SK-N-SH treated with all-trans-retinoic acid at 6 μM for 48 hours (cell line): ENCODE measurements at regions not wholly inside any gene's neighbourhood (a gene's known extent, or its start where the extent isn't known, plus 50 kb on each side); places are given as distances from the start of the nearest gene placed in this dataset.
A peak's percentile ranks its signal among the peaks of the same experiment; 100 is the strongest.

Source experiments
- ATAC-seq: fragments of 200-7000 bp; cut with Tn5 transposase; 3 replicates; pipeline ENCODE4 v1.9.1; 2020; ENCODE audit warnings: mild to moderate bottlenecking, moderate library complexity
- ARNTL ChIP-seq: fragments of 450-650 bp; formaldehyde crosslinking; IDR thresholded peaks from 2 replicates; pipeline ENCODE4 v1.5.0; 2020; ENCODE audit warnings: low read depth, mild to moderate bottlenecking, moderate library complexity, borderline replicate concordance
- BACH2 ChIP-seq: fragments of 250-450 bp; sonication (Bioruptor Pico); IDR thresholded peaks from 2 replicates; pipeline ENCODE4 v1.9.0; 2021; ENCODE audit warnings: mild to moderate bottlenecking, borderline replicate concordance
- CSDC2 ChIP-seq: fragments of 250-450 bp; sonication (Bioruptor Pico); IDR thresholded peaks from 2 replicates; pipeline ENCODE4 v1.5.0; 2020; ENCODE audit warnings: mild to moderate bottlenecking, moderate library complexity
- ESRRG ChIP-seq: fragments of 250-450 bp; sonication (Bioruptor Pico); IDR thresholded peaks from 2 replicates; pipeline ENCODE4 v1.6.1; 2021; ENCODE audit warnings: mild to moderate bottlenecking
- GLIS3 ChIP-seq: fragments of 250-450 bp; sonication (Bioruptor Pico); IDR thresholded peaks from 2 replicates; pipeline ENCODE4 v1.5.0; 2020; ENCODE audit warnings: mild to moderate bottlenecking, moderate library complexity
- ISL1 ChIP-seq: fragments of 250-450 bp; sonication (Bioruptor Pico); IDR thresholded peaks from 2 replicates; pipeline ENCODE4 v2.1.2; 2022; ENCODE audit warnings: mild to moderate bottlenecking, moderate library complexity
- OSR1 ChIP-seq: fragments of 250-450 bp; sonication (Bioruptor Pico); IDR thresholded peaks from 2 replicates; pipeline ENCODE4 v1.8.0; 2022; ENCODE audit warnings: moderate library complexity, mild to moderate bottlenecking, inconsistent platforms
- PPARA ChIP-seq: fragments of 250-450 bp; sonication (Bioruptor Pico); IDR thresholded peaks from 2 replicates; pipeline ENCODE4 v1.5.0; 2020; ENCODE audit warnings: mild to moderate bottlenecking, borderline replicate concordance
- RARB ChIP-seq: fragments of 250-450 bp; sonication (Bioruptor Pico); IDR thresholded peaks from 2 replicates; pipeline ENCODE4 v1.8.0; 2021; ENCODE audit warnings: mild to moderate bottlenecking, moderate library complexity
- TCF4 ChIP-seq: fragments of 250-450 bp; sonication (Bioruptor Pico); IDR thresholded peaks from 2 replicates; pipeline ENCODE4 v1.8.0; 2021; ENCODE audit warnings: mild to moderate bottlenecking, moderate library complexity, borderline replicate concordance
- TOX ChIP-seq: fragments of 250-450 bp; sonication (Bioruptor Pico); IDR thresholded peaks from 2 replicates; pipeline ENCODE4 v1.8.0; 2021; ENCODE audit warnings: mild to moderate bottlenecking, moderate library complexity, borderline replicate concordance
- ZC3H10 ChIP-seq: fragments of 250-450 bp; sonication (Bioruptor Pico); IDR thresholded peaks from 2 replicates; pipeline ENCODE4 v1.5.1; 2021; ENCODE audit warnings: mild to moderate bottlenecking, moderate library complexity
- ZNF70 ChIP-seq: fragments of 450-650 bp; formaldehyde crosslinking; IDR thresholded peaks from 2 replicates; pipeline ENCODE4 v1.5.0; 2020; ENCODE audit warnings: mild to moderate bottlenecking, moderate library complexity
- ZNF8 ChIP-seq: fragments of 450-650 bp; formaldehyde crosslinking; IDR thresholded peaks from 2 replicates; pipeline ENCODE4 v1.5.0; 2020; ENCODE audit warnings: mild to moderate bottlenecking, moderate library complexity
- TF ChIP-seq, protein P1 (sequence below): fragments of 250-450 bp; sonication (Bioruptor Pico); IDR thresholded peaks from 2 replicates; pipeline ENCODE4 v1.5.0; 2020; ENCODE audit warnings: mild to moderate bottlenecking, moderate library complexity
- TF ChIP-seq, protein P2 (sequence below): fragments of 250-450 bp; sonication (Bioruptor Pico); IDR thresholded peaks from 2 replicates; pipeline ENCODE4 v1.8.0; 2020; ENCODE audit warnings: mild to moderate bottlenecking, moderate library complexity, borderline replicate concordance
- TF ChIP-seq, protein P3 (sequence below): fragments of 250-450 bp; sonication (Bioruptor Pico); IDR thresholded peaks from 2 replicates; pipeline ENCODE4 v1.5.1; 2020; ENCODE audit warnings: low read depth, mild to moderate bottlenecking, moderate library complexity
- TF ChIP-seq, protein P4 (sequence below): fragments of 250-450 bp; sonication (Bioruptor Pico); IDR thresholded peaks from 2 replicates; pipeline ENCODE4 v1.5.1; 2021; ENCODE audit warnings: mild to moderate bottlenecking, moderate library complexity
- TF ChIP-seq, protein P5 (sequence below): fragments of 250-450 bp; sonication (Bioruptor Pico); IDR thresholded peaks from 2 replicates; pipeline ENCODE4 v1.8.0; 2021; ENCODE audit warnings: low read depth, mild to moderate bottlenecking, moderate library complexity, borderline replicate concordance

DNA sequence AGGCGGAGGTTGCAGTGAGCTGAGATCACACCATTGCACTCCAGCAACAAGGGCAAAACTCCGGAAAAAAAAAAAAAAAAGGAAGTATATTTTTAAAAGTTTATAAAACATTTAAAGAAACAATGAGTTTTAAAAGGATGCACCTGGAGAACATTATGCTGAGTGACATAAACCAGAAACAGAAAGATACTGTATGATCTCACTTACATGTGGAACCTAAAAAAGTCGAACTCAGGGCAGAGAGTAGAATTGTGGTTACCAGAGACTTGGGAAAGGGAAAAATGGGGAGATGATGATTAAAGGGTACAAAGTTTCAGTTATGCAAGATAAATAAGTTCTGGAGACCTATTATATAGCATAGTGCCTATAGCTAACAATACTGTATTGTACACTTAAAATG is 52.8 kb upstream of the RTN4 start:
- TF ChIP-seq ZNF70, result no peak
- TF ChIP-seq, protein P1, sequence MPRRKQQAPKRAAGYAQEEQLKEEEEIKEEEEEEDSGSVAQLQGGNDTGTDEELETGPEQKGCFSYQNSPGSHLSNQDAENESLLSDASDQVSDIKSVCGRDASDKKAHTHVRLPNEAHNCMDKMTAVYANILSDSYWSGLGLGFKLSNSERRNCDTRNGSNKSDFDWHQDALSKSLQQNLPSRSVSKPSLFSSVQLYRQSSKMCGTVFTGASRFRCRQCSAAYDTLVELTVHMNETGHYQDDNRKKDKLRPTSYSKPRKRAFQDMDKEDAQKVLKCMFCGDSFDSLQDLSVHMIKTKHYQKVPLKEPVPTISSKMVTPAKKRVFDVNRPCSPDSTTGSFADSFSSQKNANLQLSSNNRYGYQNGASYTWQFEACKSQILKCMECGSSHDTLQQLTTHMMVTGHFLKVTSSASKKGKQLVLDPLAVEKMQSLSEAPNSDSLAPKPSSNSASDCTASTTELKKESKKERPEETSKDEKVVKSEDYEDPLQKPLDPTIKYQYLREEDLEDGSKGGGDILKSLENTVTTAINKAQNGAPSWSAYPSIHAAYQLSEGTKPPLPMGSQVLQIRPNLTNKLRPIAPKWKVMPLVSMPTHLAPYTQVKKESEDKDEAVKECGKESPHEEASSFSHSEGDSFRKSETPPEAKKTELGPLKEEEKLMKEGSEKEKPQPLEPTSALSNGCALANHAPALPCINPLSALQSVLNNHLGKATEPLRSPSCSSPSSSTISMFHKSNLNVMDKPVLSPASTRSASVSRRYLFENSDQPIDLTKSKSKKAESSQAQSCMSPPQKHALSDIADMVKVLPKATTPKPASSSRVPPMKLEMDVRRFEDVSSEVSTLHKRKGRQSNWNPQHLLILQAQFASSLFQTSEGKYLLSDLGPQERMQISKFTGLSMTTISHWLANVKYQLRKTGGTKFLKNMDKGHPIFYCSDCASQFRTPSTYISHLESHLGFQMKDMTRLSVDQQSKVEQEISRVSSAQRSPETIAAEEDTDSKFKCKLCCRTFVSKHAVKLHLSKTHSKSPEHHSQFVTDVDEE (CRISPR knock-in tag), result no peak
- TF ChIP-seq, protein P2, sequence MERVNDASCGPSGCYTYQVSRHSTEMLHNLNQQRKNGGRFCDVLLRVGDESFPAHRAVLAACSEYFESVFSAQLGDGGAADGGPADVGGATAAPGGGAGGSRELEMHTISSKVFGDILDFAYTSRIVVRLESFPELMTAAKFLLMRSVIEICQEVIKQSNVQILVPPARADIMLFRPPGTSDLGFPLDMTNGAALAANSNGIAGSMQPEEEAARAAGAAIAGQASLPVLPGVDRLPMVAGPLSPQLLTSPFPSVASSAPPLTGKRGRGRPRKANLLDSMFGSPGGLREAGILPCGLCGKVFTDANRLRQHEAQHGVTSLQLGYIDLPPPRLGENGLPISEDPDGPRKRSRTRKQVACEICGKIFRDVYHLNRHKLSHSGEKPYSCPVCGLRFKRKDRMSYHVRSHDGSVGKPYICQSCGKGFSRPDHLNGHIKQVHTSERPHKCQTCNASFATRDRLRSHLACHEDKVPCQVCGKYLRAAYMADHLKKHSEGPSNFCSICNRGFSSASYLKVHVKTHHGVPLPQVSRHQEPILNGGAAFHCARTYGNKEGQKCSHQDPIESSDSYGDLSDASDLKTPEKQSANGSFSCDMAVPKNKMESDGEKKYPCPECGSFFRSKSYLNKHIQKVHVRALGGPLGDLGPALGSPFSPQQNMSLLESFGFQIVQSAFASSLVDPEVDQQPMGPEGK, result no peak
- TF ChIP-seq RARB (CRISPR knock-in tag), result no peak
- no peak for TF ChIP-seq ARNTL (CRISPR knock-in tag)
- no peak for TF ChIP-seq ZNF8 (CRISPR knock-in tag)
- TF ChIP-seq, protein P3, sequence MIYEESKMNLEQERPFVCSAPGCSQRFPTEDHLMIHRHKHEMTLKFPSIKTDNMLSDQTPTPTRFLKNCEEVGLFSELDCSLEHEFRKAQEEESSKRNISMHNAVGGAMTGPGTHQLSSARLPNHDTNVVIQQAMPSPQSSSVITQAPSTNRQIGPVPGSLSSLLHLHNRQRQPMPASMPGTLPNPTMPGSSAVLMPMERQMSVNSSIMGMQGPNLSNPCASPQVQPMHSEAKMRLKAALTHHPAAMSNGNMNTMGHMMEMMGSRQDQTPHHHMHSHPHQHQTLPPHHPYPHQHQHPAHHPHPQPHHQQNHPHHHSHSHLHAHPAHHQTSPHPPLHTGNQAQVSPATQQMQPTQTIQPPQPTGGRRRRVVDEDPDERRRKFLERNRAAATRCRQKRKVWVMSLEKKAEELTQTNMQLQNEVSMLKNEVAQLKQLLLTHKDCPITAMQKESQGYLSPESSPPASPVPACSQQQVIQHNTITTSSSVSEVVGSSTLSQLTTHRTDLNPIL (CRISPR knock-in tag), result no peak
- no peak for TF ChIP-seq BACH2 (CRISPR knock-in tag)
- no peak for TF ChIP-seq TCF4
- TF ChIP-seq CSDC2 (CRISPR knock-in tag), result no peak
- TF ChIP-seq TOX, result 0 out of 2 replicates have a peak, but pooled peaks have one; percentile 18
- TF ChIP-seq, protein P4, sequence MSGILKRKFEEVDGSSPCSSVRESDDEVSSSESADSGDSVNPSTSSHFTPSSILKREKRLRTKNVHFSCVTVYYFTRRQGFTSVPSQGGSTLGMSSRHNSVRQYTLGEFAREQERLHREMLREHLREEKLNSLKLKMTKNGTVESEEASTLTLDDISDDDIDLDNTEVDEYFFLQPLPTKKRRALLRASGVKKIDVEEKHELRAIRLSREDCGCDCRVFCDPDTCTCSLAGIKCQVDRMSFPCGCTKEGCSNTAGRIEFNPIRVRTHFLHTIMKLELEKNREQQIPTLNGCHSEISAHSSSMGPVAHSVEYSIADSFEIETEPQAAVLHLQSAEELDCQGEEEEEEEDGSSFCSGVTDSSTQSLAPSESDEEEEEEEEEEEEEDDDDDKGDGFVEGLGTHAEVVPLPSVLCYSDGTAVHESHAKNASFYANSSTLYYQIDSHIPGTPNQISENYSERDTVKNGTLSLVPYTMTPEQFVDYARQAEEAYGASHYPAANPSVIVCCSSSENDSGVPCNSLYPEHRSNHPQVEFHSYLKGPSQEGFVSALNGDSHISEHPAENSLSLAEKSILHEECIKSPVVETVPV (CRISPR knock-in tag), result no peak
- peak; percentile 24; the same call in 1 of the 2 replicates for TF ChIP-seq ISL1 (CRISPR knock-in tag)
- TF ChIP-seq PPARA, result no peak
- no peak for TF ChIP-seq ESRRG (CRISPR knock-in tag)
- ATAC-seq, result peak; percentile 74

DNA sequence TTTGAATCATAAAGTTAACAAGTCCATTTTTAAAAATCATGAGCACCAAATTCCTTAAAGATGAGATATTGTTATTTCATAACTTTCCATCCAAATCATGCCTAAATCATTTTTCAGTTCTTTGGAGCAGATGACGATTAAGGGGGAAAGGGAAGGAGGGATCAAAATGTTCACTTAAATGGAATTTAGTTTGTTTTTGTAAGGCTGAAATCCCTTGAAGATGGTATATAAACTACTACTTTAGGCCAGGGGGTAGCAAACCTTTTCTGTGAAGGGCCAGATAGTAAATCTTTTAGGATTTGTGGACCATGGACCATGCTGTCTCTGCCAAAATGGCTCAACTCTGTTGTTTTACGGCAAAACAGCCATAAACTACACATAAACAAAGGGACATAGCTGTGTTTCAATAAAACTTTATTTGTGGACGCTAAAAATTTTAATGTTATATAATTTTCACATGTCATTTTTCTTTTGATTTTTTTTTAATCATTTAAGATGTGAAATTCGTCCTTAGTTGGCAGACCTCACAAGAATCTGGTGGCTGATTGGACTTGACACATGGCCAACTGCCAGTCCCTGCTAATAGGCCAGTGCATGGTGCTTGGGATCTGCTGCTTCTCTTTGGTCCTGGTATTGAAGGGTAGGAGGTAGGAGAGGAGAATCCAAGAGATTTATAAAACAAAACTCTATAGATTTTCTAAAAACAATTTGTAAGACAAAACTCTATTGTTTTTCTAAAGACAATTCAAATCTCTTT is 52.0 kb upstream of the RTN4 start:
- no peak for TF ChIP-seq PPARA
- no peak for TF ChIP-seq TCF4
- TF ChIP-seq ARNTL (CRISPR knock-in tag), result no peak
- no peak for TF ChIP-seq ZC3H10 (CRISPR knock-in tag)
- no peak for TF ChIP-seq OSR1
- TF ChIP-seq ISL1 (CRISPR knock-in tag), result peak; percentile 65
- TF ChIP-seq, protein P5, sequence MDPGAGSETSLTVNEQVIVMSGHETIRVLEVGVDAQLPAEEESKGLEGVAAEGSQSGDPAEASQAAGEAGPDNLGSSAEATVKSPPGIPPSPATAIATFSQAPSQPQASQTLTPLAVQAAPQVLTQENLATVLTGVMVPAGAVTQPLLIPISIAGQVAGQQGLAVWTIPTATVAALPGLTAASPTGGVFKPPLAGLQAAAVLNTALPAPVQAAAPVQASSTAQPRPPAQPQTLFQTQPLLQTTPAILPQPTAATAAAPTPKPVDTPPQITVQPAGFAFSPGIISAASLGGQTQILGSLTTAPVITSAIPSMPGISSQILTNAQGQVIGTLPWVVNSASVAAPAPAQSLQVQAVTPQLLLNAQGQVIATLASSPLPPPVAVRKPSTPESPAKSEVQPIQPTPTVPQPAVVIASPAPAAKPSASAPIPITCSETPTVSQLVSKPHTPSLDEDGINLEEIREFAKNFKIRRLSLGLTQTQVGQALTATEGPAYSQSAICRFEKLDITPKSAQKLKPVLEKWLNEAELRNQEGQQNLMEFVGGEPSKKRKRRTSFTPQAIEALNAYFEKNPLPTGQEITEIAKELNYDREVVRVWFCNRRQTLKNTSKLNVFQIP (CRISPR knock-in tag), result no peak
- no peak for TF ChIP-seq TOX
- TF ChIP-seq, protein P3 (CRISPR knock-in tag), result peak; percentile 50; the same call in 1 of the 2 replicates
- no peak for TF ChIP-seq GLIS3 (CRISPR knock-in tag)
- no peak for TF ChIP-seq BACH2 (CRISPR knock-in tag)
- TF ChIP-seq ZNF8 (CRISPR knock-in tag), result no peak
- ATAC-seq, result peak; percentile 36; the same call in 2 of the 3 replicates
